A549 (cell line): ENCODE measurements at regions not wholly inside any gene's neighbourhood (a gene's known extent, or its start where the extent isn't known, plus 50 kb on each side); places are given as distances from the start of the nearest gene placed in this dataset.

ENCODE experiments used
- JUN ChIP-seq, 2 experiments: fragments of >200 bp; sonication (Bioruptor Twin); formaldehyde crosslinking; IDR thresholded peaks; 2 replicates in 1 of 2; 3 replicates in 1 of 2; pipeline ENCODE4 v1.6.1; 2016 to 2017
- NFE2L2 ChIP-seq: fragments of 150-350 bp; conservative IDR thresholded peaks from 2 replicates; pipeline ENCODE4 v1.6.1; 2014; ENCODE audit warnings: low read length
- POLR2A ChIP-seq: IDR thresholded peaks from 2 replicates; pipeline ENCODE4 v1.6.1; 2012; ENCODE audit warnings: mild to moderate bottlenecking, low read length
- TP53 ChIP-seq: fragments of 250-450 bp; sonication (Bioruptor Pico); IDR thresholded peaks from 2 replicates; pipeline ENCODE4 v1.5.0; 2021; ENCODE audit warnings: mild to moderate bottlenecking, moderate library complexity
- TF ChIP-seq, protein P1 (sequence below): IDR thresholded peaks from 2 replicates; pipeline ENCODE4 v1.6.1; 2012
- TF ChIP-seq, protein P2 (sequence below): fragments of 250-450 bp; sonication (Bioruptor Pico); IDR thresholded peaks from 2 replicates; pipeline ENCODE4 v1.5.0; 2021; ENCODE audit warnings: mild to moderate bottlenecking, moderate library complexity, borderline replicate concordance

DNA sequence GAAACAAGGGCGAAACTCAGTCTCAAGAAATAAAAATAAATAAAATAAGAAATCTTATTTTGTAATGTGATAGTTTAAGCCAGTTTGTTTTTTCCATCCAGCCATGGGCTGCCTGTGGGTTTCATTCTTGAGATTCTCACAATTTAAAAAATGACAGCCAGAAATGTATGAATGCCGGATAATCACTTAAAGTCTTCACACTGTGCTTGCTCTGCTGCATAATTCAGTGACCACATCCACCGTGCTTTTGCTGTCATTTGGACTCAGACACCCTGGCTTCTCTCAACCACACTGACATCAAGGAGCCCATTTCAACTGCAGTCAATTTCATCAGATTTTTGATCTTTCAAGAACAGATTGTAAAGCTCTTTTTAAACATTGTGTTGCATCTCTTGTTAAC is 61.0 kb upstream of the DAPK1 start:
- TF ChIP-seq POLR2A, result no peak
- no peak for TF ChIP-seq TP53 (CRISPR knock-in tag)
- TF ChIP-seq NFE2L2, result no peak
- TF ChIP-seq, protein P1, sequence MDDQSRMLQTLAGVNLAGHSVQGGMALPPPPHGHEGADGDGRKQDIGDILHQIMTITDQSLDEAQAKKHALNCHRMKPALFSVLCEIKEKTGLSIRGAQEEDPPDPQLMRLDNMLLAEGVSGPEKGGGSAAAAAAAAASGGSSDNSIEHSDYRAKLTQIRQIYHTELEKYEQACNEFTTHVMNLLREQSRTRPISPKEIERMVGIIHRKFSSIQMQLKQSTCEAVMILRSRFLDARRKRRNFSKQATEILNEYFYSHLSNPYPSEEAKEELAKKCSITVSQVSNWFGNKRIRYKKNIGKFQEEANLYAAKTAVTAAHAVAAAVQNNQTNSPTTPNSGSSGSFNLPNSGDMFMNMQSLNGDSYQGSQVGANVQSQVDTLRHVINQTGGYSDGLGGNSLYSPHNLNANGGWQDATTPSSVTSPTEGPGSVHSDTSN, result no peak
- TF ChIP-seq, protein P2, sequence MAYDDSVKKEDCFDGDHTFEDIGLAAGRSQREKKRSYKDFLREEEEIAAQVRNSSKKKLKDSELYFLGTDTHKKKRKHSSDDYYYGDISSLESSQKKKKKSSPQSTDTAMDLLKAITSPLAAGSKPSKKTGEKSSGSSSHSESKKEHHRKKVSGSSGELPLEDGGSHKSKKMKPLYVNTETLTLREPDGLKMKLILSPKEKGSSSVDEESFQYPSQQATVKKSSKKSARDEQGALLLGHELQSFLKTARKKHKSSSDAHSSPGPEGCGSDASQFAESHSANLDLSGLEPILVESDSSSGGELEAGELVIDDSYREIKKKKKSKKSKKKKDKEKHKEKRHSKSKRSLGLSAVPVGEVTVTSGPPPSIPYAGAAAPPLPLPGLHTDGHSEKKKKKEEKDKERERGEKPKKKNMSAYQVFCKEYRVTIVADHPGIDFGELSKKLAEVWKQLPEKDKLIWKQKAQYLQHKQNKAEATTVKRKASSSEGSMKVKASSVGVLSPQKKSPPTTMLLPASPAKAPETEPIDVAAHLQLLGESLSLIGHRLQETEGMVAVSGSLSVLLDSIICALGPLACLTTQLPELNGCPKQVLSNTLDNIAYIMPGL (CRISPR knock-in tag), result no peak
- TF ChIP-seq JUN (IDR thresholded peaks at IDR 0.05), result no peak
